ENCODE measurements at regions not wholly inside any gene's neighbourhood (a gene's known extent, or its start where the extent isn't known, plus 50 kb on each side); places are given as distances from the start of the nearest gene placed in this dataset.

GRCh38 chr5:8953016-8953415, 592.9 kb downstream of the SEMA5A start:
- TF ChIP-seq CTCF (IDR thresholded peaks at IDR 0.05), result no peak
- H3K36me3 Mint-ChIP-seq (ENCODE audit: low read depth), result no peaks in the 10 kb centered on the region
- H3K4me1 Mint-ChIP-seq (ENCODE audit: low read depth), result peaks cover 19% of the 10 kb centered on the region
- DNase-seq, result no peak
- 0 out of 2 replicates have a peak, but pooled peaks cover 2% of the 10 kb centered on the region for H3K27me3 Mint-ChIP-seq (ENCODE audit: insufficient read depth)
- no peak overlapping the region for H3K4me3 Mint-ChIP-seq
- H3K9me3 Mint-ChIP-seq, result no peaks in the 10 kb centered on the region
- no peak overlapping the region for H3K27ac Mint-ChIP-seq

- Mint-ChIP-seq H3K27me3 (ENCODE audit: insufficient read depth) (peaks cover 2% of the 10 kb centered on the region; the same call in 1 of the 2 replicates), H3K36me3 (ENCODE audit: low read depth) (no peaks in the 10 kb centered on the region), H3K9me3 (no peaks in the 10 kb centered on the region), H3K4me3 (no peak overlapping the region), H3K4me1 (ENCODE audit: low read depth) (peaks cover 19% of the 10 kb centered on the region; the same call in 1 of the 2 replicates), H3K27ac (no peak overlapping the region; the same call in 1 of the 2 replicates)
- DNase-seq, result no peak
- no peak for TF ChIP-seq CTCF (IDR thresholded peaks at IDR 0.05)
Measured at GRCh38 chr5:8953911-8954438, 591.9 kb downstream of the SEMA5A start.

GRCh38 chr5:8954801-8955200, 591.1 kb downstream of the SEMA5A start:
- Mint-ChIP-seq H3K9me3 (no peaks in the 10 kb centered on the region), H3K36me3 (ENCODE audit: low read depth) (no peaks in the 10 kb centered on the region), H3K4me1 (ENCODE audit: low read depth) (peaks cover 16% of the 10 kb centered on the region; the same call in 1 of the 2 replicates), H3K4me3 (no peak overlapping the region), H3K27ac (no peak overlapping the region), H3K27me3 (ENCODE audit: insufficient read depth) (peaks cover 2% of the 10 kb centered on the region)
- no peak for DNase-seq
- TF ChIP-seq CTCF (IDR thresholded peaks at IDR 0.05), result peak; percentile 50

GRCh38 chr5:8956659-8957058, 589.2 kb downstream of the SEMA5A start:
- Mint-ChIP-seq H3K4me1 (ENCODE audit: low read depth) (peaks cover 13% of the 10 kb centered on the region; the same call in 1 of the 2 replicates), H3K27ac (no peak overlapping the region), H3K4me3 (no peak overlapping the region), H3K9me3 (no peaks in the 10 kb centered on the region), H3K27me3 (ENCODE audit: insufficient read depth) (peaks cover 2% of the 10 kb centered on the region), H3K36me3 (ENCODE audit: low read depth) (no peaks in the 10 kb centered on the region)
- TF ChIP-seq CTCF (IDR thresholded peaks at IDR 0.05), result no peak
- no peak for DNase-seq

GRCh38 chr5:8958602-8959001, 587.3 kb downstream of the SEMA5A start:
- no peak for DNase-seq
- no peak overlapping the region for H3K27ac Mint-ChIP-seq
- no peaks in the 10 kb centered on the region for H3K36me3 Mint-ChIP-seq (ENCODE audit: low read depth)

More at GRCh38 chr5:8958602-8959001, 587.3 kb downstream of the SEMA5A start:
- TF ChIP-seq CTCF (IDR thresholded peaks at IDR 0.05), result no peak
- no peak overlapping the region for H3K4me3 Mint-ChIP-seq
- H3K9me3 Mint-ChIP-seq, result no peaks in the 10 kb centered on the region
- H3K27me3 Mint-ChIP-seq (ENCODE audit: insufficient read depth), result peaks cover 2% of the 10 kb centered on the region
- peaks cover 7% of the 10 kb centered on the region; the same call in 1 of the 2 replicates for H3K4me1 Mint-ChIP-seq (ENCODE audit: low read depth)
